ENCODE measurements at regions not wholly inside any gene's neighbourhood (a gene's known extent, or its start where the extent isn't known, plus 50 kb on each side); places are given as distances from the start of the nearest gene placed in this dataset.

- TF ChIP-seq ZNF384 (IDR thresholded peaks at IDR 0.05) = no peak
- no peak for TF ChIP-seq ARNT (IDR thresholded peaks at IDR 0.05)
These were observed 336.5 kb downstream of the RPS6KC1 start for GRCh38 chr1:213387380-213388015.
